Tibial nerve (tissue), 4 donors: ENCODE measurements at regions not wholly inside any gene's neighbourhood (a gene's known extent, or its start where the extent isn't known, plus 50 kb on each side); places are given as distances from the start of the nearest gene placed in this dataset.

Experiments
- DNase-seq, 2 donors: peaks; one replicate each; pipeline ENCODE4 v3.0.0-alpha.2; 2019; ENCODE audit warnings: low spot score in 2 of 2
- H3K27ac ChIP-seq, 4 donors: fragments of 200-600 bp; sonication (generic) in 3 of 4; one replicate each; pipeline ENCODE4 v1.5.1; 2017 to 2019; ENCODE audit warnings: mild to moderate bottlenecking in 1 of 4
- H3K27me3 ChIP-seq, 2 donors: fragments of 200-600 bp; sonication (generic) in 1 of 2; one replicate each; pipeline versions ENCODE4 v1.5.1 to v1.6.0; 2017 to 2019
- H3K36me3 ChIP-seq, 3 donors: fragments of 200-600 bp; sonication (generic); one replicate each; pipeline ENCODE4 v1.5.1; 2018 to 2019
- H3K4me1 ChIP-seq, 4 donors: fragments of 200-600 bp; sonication (generic) in 3 of 4; one replicate each; pipeline ENCODE4 v1.5.1; 2017 to 2019
- H3K4me3 ChIP-seq, 4 donors: fragments of 200-600 bp; sonication (generic) in 3 of 4; one replicate each; pipeline ENCODE4 v1.5.1; 2017 to 2019; ENCODE audit warnings: mild to moderate bottlenecking in 1 of 4, moderate library complexity in 1 of 4
- H3K9me3 ChIP-seq, 4 donors: fragments of 200-600 bp; sonication (generic) in 3 of 4; one replicate each; pipeline ENCODE4 v1.5.1; 2017 to 2019
- EP300 ChIP-seq, 2 donors: sonication (generic); formaldehyde crosslinking; IDR thresholded peaks; one replicate each; pipeline ENCODE4 v1.6.1; 2017; ENCODE audit warnings: antibody characterized with exemption in 2 of 2, mild to moderate bottlenecking in 1 of 2
- POLR2A ChIP-seq, 2 donors: fragments of 450-650 bp; IDR thresholded peaks; one replicate each; pipeline ENCODE4 v1.6.1; 2017; ENCODE audit warnings: antibody characterized with exemption in 2 of 2, mild to moderate bottlenecking in 2 of 2, moderate library complexity in 2 of 2
- WGBS, 2 donors: methylation state at CpG; one replicate each; pipeline ENCODE4 v1.1.5; 2018; 5-methylcytosine and 5-hydroxymethylcytosine counted together
- TF ChIP-seq, protein P1 (sequence below), 5 experiments: fragments of 200-600 bp in 3 of 5; fragments of 450-650 bp in 2 of 5; sonication (generic) in 3 of 5; IDR thresholded peaks; one replicate each; pipeline ENCODE4 v1.5.1; 2016 to 2019; ENCODE audit warnings: antibody characterized with exemption in 5 of 5, mild to moderate bottlenecking in 3 of 5, moderate library complexity in 2 of 5

DNA sequence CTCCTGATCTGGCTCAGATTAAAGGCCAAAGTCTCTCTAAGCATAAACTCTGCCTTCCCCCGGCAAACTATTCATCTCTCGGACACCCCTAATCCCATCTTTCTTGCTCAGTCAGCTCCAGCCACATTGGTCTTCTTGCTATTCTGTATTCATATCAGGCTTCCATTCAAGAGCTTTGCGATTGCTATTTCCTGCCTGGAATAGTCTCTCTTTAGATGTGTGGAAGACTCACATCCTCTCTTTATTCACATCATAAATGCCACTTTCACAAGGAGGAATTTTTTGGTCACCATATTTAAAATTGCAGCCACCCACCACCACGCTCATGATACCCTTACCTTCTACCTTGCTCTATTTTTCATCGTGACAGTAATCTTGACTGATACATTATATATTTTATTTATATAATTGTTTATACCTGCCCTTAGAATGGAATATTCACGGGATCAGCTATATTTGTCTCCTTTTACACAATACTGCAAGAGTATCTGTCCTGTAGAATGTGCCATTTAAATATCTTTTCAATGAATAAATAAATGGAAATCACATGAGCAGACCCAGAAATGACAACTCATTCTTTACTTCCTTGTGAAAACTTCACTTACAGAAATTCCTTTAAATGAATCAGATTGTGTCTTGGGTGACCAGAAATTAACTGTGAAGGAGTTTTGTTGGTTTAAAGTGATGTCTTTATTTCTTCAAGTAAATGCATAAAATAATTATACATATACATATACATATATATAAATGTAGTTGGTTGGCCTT lies 780.6 kb upstream of the FLRT2 start:
- Histone ChIP-seq H3K36me3 (no peaks in the 10 kb centered on the region), H3K9me3 (peaks cover 0 to 6% (median 0%) of the 10 kb centered on the region in 4 donors), H3K4me1 (no peaks in the 10 kb centered on the region), H3K27me3 (no peaks in the 10 kb centered on the region), H3K4me3 (no peak overlapping the region), H3K27ac (no peak overlapping the region)
- DNase-seq, result no peak
- no peak for TF ChIP-seq EP300 (IDR thresholded peaks at IDR 0.05)
- TF ChIP-seq, protein P1, sequence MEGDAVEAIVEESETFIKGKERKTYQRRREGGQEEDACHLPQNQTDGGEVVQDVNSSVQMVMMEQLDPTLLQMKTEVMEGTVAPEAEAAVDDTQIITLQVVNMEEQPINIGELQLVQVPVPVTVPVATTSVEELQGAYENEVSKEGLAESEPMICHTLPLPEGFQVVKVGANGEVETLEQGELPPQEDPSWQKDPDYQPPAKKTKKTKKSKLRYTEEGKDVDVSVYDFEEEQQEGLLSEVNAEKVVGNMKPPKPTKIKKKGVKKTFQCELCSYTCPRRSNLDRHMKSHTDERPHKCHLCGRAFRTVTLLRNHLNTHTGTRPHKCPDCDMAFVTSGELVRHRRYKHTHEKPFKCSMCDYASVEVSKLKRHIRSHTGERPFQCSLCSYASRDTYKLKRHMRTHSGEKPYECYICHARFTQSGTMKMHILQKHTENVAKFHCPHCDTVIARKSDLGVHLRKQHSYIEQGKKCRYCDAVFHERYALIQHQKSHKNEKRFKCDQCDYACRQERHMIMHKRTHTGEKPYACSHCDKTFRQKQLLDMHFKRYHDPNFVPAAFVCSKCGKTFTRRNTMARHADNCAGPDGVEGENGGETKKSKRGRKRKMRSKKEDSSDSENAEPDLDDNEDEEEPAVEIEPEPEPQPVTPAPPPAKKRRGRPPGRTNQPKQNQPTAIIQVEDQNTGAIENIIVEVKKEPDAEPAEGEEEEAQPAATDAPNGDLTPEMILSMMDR (IDR thresholded peaks at IDR 0.05), result no peak
- TF ChIP-seq POLR2A (IDR thresholded peaks at IDR 0.05), result no peak
- 82 to 84% methylated on average over 6 of the region's 6 CpGs for WGBS, 2 donors

DNA sequence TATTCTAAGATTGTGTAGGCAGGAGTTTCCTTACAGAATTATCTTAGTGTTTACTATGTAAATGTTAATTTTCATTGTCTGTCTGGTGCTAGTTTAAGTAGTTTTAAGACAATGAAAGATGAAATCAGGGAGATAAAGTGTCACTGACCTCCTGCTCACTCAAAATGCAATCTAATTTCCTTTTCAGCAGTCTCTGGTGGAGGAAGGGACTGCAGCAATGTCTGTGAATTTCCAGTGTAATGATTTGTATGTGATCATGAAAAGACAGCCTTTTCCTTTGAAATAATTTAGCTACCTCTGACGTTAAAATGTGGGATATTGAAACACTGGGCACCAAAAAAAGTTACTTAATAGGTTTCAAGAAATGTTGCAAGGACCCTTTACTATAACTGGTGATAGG lies 779.7 kb upstream of the FLRT2 start:
- TF ChIP-seq, protein P1 (IDR thresholded peaks at IDR 0.05), result no peak
- TF ChIP-seq POLR2A (IDR thresholded peaks at IDR 0.05), result no peak
- TF ChIP-seq EP300 (IDR thresholded peaks at IDR 0.05), result no peak
- H3K4me3 ChIP-seq, result no peak overlapping the region
- peaks cover 0 to 11% (median 0%) of the 10 kb centered on the region in 4 donors for H3K9me3 ChIP-seq
- no peaks in the 10 kb centered on the region for H3K36me3 ChIP-seq
- H3K27ac ChIP-seq, result no peak overlapping the region
- no peaks in the 10 kb centered on the region for H3K4me1 ChIP-seq
- no peaks in the 10 kb centered on the region for H3K27me3 ChIP-seq
- WGBS, 2 donors, result 21 to 26% methylated on average over 1 of the region's 1 CpG
- DNase-seq, result no peak

DNA sequence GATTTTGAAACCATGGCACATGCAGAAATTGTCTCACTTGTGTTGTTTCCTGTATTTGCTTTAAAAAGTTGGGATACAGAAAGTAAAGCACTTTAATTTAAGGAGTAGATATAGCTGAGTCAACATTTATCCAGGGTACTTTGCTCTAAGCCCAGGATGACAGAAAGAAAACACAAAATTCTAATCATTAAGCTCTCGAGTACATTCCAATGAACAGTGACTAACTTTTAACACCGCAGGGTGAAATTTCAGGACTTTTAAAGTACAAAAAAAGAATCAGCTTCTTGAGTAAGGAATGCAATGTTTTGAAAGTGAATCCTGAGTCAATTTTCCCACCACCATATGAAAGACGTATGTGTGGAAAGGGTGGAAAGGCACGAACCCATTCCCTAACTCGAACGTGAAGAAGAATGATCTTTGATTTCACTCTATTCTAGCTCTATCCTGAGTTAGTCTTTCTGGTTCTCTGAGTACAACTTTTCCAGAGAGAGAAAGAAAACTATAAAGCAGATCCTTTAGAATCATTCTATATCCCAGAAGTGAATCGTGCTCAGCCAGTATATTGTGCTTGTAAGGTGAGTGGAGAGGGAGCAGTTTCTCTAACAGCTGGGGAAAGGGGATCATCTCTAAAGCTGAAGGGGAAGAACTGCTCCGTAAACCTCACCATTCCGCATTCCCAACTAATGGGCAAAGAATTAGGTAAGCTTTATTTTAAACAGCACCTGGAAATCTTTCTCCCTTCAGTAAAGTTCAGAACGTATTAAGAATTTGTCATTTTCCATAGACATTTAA lies 779.0 kb upstream of the FLRT2 start:
- H3K27me3 ChIP-seq, result no peaks in the 10 kb centered on the region
- no peaks in the 10 kb centered on the region for H3K4me1 ChIP-seq
- H3K27ac ChIP-seq, result no peak overlapping the region
- no peak for DNase-seq
- WGBS, 2 donors, result 47 to 60% methylated on average over 10 of the region's 10 CpGs
- no peak for TF ChIP-seq EP300 (IDR thresholded peaks at IDR 0.05)
- TF ChIP-seq, protein P1 (IDR thresholded peaks at IDR 0.05), result no peak
- no peak for TF ChIP-seq POLR2A (IDR thresholded peaks at IDR 0.05)
- peaks cover 0 to 11% (median 0%) of the 10 kb centered on the region in 4 donors for H3K9me3 ChIP-seq
- H3K4me3 ChIP-seq, result peak overlapping the region in 1 of 4 donors; percentile 23
- H3K36me3 ChIP-seq, result no peaks in the 10 kb centered on the region

DNA sequence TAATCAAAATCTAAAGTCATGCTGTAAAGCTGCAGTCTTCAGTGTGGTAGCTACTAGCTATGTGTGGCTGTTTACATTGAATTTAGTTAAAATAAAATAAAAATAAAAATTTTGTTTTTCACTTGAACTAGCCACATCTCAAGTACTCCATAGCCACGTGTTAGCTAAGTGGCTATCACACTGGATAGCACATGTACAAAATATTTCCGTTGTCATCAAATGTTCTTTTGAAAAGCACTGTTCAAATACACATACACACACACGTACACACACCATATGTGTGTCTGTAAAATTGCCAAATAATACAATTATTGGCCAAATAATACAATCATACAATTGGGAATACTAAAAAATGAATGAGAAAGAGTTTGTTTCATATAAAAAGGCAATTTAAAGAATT lies 778.2 kb upstream of the FLRT2 start:
- H3K9me3 ChIP-seq, result peaks cover 0 to 11% (median 0%) of the 10 kb centered on the region in 4 donors
- H3K4me3 ChIP-seq, result no peak overlapping the region
- H3K4me1 ChIP-seq, result no peaks in the 10 kb centered on the region
- DNase-seq, result no peak
- no peaks in the 10 kb centered on the region for H3K36me3 ChIP-seq
- no peak overlapping the region for H3K27ac ChIP-seq
- 56 to 72% methylated on average over 3 of the region's 3 CpGs for WGBS, 2 donors
- no peaks in the 10 kb centered on the region for H3K27me3 ChIP-seq
- no peak for TF ChIP-seq POLR2A (IDR thresholded peaks at IDR 0.05)
- TF ChIP-seq, protein P1 (IDR thresholded peaks at IDR 0.05), result no peak
- no peak for TF ChIP-seq EP300 (IDR thresholded peaks at IDR 0.05)
